NCI-H748 (cell line): ENCODE measurements at regions not wholly inside any gene's neighbourhood (a gene's known extent, or its start where the extent isn't known, plus 50 kb on each side); places are given as distances from the start of the nearest gene placed in this dataset.
"Not testable (repeated sequence)": the region's sequence is repeated elsewhere in the genome, so short reads cannot be mapped to it uniquely, and the experiment has no call there.

Experiments used
- DNase-seq: peaks from one replicate; lab custom pipeline; 2025; ENCODE audit not compliant: unreplicated experiment; lab: John Stamatoyannopoulos, UW

DNA sequence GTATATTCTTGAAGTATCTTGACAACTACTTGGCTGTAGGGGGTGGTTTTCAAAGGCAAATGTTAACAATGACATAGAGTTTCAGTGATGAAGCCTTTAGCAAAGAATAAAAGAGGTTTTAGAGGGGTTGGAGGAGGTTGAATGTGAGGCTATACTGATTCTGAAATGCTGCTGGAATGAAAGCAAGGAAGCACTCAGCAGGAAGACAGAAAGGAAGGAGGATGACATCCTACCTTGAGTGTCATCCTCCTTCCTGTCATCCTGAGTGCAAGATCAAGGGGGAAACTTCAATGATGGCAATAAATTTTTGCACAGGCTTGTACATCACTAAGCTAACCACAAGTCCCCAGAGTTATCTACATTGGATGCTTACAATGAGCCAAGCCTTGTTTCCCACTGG is 120.5 kb downstream of the APIP start:
- DNase-seq, result no peak

GRCh38 chr11:34794696-34795095 is 121.5 kb downstream of the APIP start:
- no peak for DNase-seq

DNA sequence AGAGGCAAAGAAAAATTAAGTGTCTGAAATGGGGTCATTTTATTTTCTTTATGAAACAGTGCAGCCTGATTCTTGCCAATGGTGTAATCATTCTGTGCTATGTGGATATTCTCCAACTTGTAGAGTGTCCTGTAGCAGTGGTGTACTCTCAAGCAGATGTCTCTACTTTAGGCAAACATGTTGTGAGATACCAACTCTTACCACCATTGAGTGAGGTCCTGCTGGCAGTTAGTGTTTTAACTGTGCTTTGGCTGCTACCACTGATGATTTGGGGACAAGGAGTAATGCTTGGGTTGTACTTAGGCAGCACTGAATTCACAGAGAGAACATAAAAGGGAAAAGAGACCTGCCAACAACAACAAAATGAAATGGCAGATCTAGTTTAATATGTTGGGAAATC is 122.5 kb downstream of the APIP start:
- no peak for DNase-seq

DNA sequence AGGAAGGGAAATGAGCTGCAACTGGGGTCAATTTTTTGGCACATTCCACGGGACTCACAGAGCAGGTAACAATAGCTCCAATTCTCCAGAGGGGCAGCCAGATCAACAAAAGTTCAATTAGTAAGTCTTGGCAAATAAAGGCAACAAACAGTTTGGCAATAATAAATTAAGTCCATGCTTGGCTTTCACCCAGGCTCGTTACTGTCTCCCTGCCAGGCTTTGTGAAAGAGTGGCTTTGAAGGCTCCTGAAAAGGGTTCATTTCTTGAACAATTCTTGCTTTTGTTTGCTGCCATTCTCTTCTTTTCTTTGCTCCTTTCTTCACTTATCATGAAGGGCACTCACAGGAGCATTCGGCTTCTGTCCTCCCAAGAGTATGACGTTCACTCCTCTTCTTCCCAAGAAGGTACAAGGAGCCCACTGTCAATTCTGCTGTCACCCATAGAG is 123.3 kb downstream of the APIP start:
- peak; percentile 26 for DNase-seq

GRCh38 chr11:34791780-34792542 is 124.2 kb downstream of the APIP start:
- peak; percentile 24 for DNase-seq

DNA sequence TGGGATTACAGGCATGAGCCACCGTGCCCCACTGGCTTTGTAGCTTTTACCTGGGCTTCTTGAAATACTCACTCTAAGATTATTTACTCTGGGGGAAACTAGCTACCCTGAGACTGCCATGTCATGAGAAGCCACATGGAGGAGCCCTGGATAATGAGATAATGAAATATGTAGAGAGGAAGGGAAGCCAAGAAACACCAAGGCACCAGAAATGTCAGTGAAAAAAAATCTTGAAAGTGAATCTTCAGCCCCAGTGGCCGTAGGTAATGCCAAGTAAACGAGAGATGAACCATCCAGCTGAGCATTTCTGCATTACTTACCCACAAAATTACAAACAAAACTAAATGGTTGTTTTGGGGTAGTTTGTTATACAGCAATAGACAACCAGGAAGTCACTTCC is 125.6 kb downstream of the APIP start:
- DNase-seq, result peak; percentile 26

- peak; percentile 100 for DNase-seq
These were observed 126.9 kb downstream of the APIP start for GRCh38 chr11:34789196-34789834.

GRCh38 chr11:34788642-34789041 is 127.5 kb downstream of the APIP start:
- peak; percentile 80 for DNase-seq

DNA sequence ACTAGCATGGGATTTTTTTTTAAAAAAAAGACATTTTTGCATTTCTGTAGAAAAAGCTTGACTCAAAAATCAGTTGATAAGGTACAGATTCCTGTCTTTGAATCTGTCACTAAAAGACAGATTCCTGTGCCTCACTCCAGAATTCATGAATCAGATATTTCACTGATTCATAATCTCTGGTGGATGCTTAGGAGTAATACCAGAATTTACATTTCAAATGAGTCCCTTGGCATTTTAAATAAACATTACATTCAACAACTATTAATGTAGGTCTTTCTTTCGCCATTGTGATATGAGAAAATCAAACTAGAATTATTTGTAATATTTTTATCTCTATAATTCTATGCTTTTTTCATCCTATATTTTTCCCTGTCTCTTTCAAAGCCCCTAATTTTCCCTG is 128.3 kb downstream of the APIP start:
- DNase-seq, result no peak

GRCh38 chr11:34787348-34787747 is 128.8 kb downstream of the APIP start:
- no peak for DNase-seq

GRCh38 chr11:34784318-34784841 is 131.8 kb downstream of the APIP start:
- DNase-seq, result peak; percentile 36

- no peak for DNase-seq
These were observed 132.3 kb downstream of the APIP start for GRCh38 chr11:34783816-34784317.

DNA sequence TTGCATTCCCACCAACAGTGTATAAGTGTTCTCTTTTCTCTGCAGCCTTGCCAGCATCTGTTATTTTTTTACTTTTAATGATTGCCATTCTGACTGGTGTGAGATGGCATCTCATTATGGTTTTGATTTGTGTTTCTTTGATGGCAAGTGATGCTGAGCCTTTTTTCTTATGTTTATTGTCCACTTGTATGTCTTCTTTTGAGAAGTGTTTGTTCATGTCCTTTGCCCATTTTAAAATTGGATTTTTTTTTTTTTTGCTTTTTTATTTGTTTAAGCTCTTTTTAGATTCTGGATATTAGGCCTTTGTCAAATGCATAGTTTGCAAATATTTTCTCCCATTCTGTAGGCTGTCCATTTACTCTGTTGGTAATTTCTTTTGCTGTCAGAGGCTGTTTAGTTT is 134.4 kb downstream of the APIP start:
- DNase-seq, result not testable (repeated sequence)

DNA sequence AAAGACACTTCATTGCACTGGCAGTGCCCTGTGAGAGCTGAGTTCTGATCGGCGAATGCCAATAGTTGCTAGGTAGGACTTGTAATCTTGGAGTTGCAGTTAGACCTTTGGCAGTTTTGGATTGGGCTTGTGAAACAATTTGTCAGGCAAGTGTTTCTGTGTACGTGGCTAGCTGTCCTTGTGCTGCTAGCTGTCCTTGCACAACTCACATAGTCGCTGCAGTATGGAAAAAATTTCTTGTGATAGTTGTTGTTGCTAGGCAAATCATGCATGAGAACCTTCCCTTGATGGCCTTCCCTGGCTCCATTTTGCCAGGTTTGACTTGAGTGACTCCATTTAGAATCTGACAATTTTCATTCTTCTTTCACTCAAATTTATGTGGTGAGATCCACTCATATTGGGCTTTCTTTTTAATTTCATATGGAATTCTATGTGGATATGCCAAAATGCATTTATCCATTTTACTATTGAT is 140.7 kb downstream of the APIP start:
- DNase-seq, result no peak

GRCh38 chr11:34774604-34775003 is 141.6 kb downstream of the APIP start:
- no peak for DNase-seq

DNA sequence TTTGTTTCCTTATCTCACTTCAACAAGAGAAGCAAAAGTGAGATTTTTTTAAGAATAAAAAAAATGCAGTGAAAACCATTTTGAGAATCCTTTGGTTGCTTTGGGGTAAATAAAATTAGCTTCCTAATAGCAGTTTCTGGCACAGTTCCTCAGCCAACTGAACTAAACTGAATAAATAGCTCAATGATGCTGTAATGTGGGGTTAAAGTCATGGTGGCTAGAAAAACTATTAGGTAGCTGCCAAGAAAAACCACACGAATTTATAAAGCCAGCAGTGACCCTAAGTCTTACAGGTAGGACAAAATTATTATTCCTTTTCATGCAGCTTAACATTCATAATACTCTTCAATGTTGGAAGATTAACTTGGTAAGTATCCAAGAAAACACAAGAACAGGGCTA is 142.4 kb downstream of the APIP start:
- DNase-seq, result no peak

DNA sequence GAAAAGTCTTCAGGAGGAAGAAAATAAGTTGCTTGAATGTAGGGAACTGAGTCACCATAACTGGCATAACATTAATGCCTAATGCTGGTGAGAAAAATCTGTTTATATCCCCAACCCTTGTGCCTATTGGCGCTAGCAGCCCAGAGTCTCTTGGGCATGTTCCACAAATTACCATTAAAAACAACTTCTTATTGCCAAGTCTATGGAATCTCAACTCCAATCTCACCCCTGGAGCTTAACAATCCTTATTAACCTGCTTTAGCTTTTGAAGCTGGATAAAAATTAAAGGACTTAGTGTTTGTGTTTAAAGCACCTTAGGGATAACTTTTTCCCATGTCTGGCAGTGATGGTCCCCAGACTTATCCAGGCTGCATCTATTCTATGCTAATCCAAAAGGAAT is 143.0 kb downstream of the APIP start:
- no peak for DNase-seq

- DNase-seq, result no peak
These were observed 146.1 kb downstream of the APIP start for GRCh38 chr11:34770111-34770510.

GRCh38 chr11:34769224-34769623 is 147.0 kb downstream of the APIP start:
- DNase-seq, result no peak

- not testable (repeated sequence) for DNase-seq
These were observed 141.7 kb downstream of the EHF start for GRCh38 chr11:34762625-34763024.

DNA sequence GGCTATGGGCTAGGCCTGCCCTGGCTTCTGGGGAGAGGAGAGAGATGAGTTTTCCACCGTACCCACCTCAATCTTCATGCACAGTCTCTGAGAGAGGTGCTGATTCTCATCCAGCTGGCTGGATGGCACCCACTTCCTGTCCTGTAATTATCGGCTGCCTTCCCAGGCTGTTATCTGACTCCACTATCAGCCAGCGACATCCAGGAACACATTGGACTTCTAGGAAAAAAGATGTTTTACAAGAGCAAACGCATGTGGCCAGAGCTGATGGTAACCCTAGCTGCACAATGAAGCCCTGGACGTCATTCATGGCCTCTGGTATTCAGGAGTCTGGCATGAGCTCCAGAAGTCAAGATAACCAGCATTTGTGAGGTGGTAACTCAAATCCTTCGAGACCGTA is 137.4 kb downstream of the EHF start:
- no peak for DNase-seq

DNA sequence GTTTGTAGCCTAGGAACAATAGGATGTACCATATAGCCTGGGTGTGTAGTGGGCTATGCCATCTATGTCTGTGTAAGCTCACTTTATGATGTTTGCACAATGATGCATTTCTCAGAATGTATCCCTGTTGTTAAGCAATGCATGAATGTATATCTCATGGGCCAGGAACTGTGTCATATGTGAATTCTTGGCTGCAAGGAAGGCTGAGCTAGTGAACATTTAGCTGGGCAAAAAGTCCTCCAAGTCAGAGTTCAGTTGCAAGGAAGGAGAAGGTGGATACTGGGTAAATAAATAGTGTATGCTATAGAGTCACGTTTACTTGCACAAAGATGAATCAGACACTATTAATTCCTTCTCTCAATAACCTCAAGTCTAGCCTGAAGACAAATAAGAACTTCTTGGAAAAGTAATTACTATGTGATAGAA is 136.1 kb downstream of the EHF start:
- DNase-seq, result no peak
